ENCODE measurements at regions not wholly inside any gene's neighbourhood (a gene's known extent, or its start where the extent isn't known, plus 50 kb on each side); places are given as distances from the start of the nearest gene placed in this dataset.

DNA sequence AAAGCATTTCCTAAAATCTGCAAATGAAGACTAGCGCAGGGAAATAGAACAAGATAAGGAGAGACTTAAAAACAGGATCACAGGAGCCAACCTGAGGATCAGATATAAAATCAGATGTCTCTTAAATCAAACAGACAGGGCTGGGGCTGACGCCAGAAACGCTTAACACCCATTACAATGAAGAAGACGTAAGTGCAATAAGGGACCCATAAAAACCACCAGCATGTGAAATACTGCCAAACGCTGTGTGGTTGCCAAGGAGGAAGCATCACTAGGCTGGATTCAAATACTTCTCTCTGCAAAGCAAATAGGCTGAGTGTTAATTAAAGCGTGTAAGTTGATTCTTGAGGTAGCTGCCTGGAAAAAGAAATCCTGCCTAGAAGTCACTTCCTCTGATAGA lies 74.4 kb upstream of the ATP10B start:
- H3K4me2 ChIP-seq (ENCODE audit: insufficient read depth, low read length): no peak overlapping the region
- H3K4me1 ChIP-seq (ENCODE audit: insufficient read depth, low read length): no peaks in the 10 kb centered on the region
- DNase-seq (ENCODE audit: insufficient read length, low spot score, missing footprints): no peak
- H3K4me3 ChIP-seq (ENCODE audit: insufficient read depth, low read length): no peak overlapping the region
- no peaks in the 10 kb centered on the region for H3K27me3 ChIP-seq (ENCODE audit: insufficient read depth, low read length)
- no peak overlapping the region for H2AFZ ChIP-seq (ENCODE audit: low read length)
- H3K9me3 ChIP-seq (ENCODE audit: low read depth, low read length): peaks cover 3% of the 10 kb centered on the region
- TF ChIP-seq, protein P1, sequence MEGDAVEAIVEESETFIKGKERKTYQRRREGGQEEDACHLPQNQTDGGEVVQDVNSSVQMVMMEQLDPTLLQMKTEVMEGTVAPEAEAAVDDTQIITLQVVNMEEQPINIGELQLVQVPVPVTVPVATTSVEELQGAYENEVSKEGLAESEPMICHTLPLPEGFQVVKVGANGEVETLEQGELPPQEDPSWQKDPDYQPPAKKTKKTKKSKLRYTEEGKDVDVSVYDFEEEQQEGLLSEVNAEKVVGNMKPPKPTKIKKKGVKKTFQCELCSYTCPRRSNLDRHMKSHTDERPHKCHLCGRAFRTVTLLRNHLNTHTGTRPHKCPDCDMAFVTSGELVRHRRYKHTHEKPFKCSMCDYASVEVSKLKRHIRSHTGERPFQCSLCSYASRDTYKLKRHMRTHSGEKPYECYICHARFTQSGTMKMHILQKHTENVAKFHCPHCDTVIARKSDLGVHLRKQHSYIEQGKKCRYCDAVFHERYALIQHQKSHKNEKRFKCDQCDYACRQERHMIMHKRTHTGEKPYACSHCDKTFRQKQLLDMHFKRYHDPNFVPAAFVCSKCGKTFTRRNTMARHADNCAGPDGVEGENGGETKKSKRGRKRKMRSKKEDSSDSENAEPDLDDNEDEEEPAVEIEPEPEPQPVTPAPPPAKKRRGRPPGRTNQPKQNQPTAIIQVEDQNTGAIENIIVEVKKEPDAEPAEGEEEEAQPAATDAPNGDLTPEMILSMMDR (IDR thresholded peaks at IDR 0.05; ENCODE audit: extremely low read depth, low read depth, low read length): no peak
- no peaks in the 10 kb centered on the region for H3K36me3 ChIP-seq (ENCODE audit: insufficient read depth, low read length)
- no peak overlapping the region for H3K27ac ChIP-seq (ENCODE audit: low read depth, low read length)
- no peaks in the 10 kb centered on the region for H3K79me2 ChIP-seq (ENCODE audit: insufficient read depth, low read length)
- H4K20me1 ChIP-seq (ENCODE audit: insufficient read depth, low read length): no peaks in the 10 kb centered on the region

DNA sequence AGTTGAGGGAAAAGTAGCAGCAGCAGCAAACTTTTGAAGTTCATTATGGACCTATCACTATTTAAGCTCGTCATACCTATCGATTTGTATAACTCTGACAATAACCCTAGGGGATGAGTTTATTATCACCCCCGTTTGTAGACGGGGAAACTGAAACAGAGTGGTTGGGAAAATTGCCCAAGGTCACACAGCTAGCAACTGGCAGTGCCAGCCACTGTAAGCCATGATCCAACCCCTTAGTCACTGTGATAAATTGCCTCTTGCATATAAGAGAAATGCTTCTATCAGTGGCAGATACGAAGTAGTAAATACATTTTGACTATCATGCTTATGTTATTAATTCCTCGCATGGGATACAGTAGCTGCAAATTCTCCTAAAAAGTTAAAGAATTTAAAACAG lies 73.3 kb upstream of the ATP10B start:
- no peak overlapping the region for H2AFZ ChIP-seq (ENCODE audit: low read length)
- TF ChIP-seq, protein P1 (IDR thresholded peaks at IDR 0.05; ENCODE audit: extremely low read depth, low read depth, low read length): no peak
- H3K27ac ChIP-seq (ENCODE audit: low read depth, low read length): no peak overlapping the region
- no peaks in the 10 kb centered on the region for H4K20me1 ChIP-seq (ENCODE audit: insufficient read depth, low read length)
- no peak overlapping the region for H3K4me3 ChIP-seq (ENCODE audit: insufficient read depth, low read length)
- no peak for DNase-seq (ENCODE audit: insufficient read length, low spot score, missing footprints)
- no peaks in the 10 kb centered on the region for H3K79me2 ChIP-seq (ENCODE audit: insufficient read depth, low read length)
- no peaks in the 10 kb centered on the region for H3K36me3 ChIP-seq (ENCODE audit: insufficient read depth, low read length)
- H3K27me3 ChIP-seq (ENCODE audit: insufficient read depth, low read length): no peaks in the 10 kb centered on the region
- no peaks in the 10 kb centered on the region for H3K4me1 ChIP-seq (ENCODE audit: insufficient read depth, low read length)
- no peak overlapping the region for H3K4me2 ChIP-seq (ENCODE audit: insufficient read depth, low read length)
- peaks cover 3% of the 10 kb centered on the region for H3K9me3 ChIP-seq (ENCODE audit: low read depth, low read length)

DNA sequence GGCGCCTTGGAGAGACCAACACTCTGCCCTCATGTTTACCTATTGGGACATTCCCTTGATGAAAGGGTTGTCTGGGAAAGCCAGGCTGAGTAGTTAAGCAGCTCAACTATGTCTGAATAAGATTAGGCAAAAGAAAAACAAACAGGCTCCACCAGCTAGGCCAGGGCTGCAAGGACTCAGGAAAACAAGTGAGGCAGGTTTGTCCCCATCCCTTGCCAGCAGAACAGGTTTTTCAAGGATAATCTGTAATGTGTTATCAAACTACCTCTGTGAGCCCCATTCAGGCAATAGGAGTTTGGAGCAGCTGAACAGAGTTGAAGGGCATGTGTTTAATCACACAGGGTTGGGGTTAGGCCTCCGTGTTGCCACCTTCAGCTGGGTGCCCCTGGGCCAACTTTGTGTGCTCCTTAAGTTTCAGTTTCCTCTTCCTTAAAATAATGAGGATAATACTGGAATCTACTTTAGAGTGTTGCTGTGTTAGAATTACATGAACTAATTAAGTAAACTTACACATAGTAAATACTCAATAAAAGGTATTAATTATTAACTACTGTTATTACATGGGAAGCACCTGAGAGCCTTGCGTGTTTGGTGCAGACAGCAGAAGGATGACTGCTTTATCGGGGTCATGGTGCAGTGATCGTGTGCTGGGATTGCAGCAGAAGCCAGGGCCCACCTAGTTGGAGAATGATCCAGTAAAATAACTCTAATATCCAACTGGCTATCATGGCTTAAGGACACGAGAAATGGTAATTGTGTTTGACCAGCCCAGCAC lies 72.1 kb upstream of the ATP10B start:
- no peaks in the 10 kb centered on the region for H3K27me3 ChIP-seq (ENCODE audit: insufficient read depth, low read length)
- peaks cover 3% of the 10 kb centered on the region for H3K9me3 ChIP-seq (ENCODE audit: low read depth, low read length)
- H2AFZ ChIP-seq (ENCODE audit: low read length): no peak overlapping the region
- no peaks in the 10 kb centered on the region for H3K4me1 ChIP-seq (ENCODE audit: insufficient read depth, low read length)
- no peaks in the 10 kb centered on the region for H3K79me2 ChIP-seq (ENCODE audit: insufficient read depth, low read length)
- TF ChIP-seq, protein P1 (IDR thresholded peaks at IDR 0.05; ENCODE audit: extremely low read depth, low read depth, low read length): no peak
- no peak overlapping the region for H3K4me2 ChIP-seq (ENCODE audit: insufficient read depth, low read length)
- H4K20me1 ChIP-seq (ENCODE audit: insufficient read depth, low read length): no peaks in the 10 kb centered on the region
- DNase-seq (ENCODE audit: insufficient read length, low spot score, missing footprints): no peak
- no peak overlapping the region for H3K27ac ChIP-seq (ENCODE audit: low read depth, low read length)
- no peak overlapping the region for H3K4me3 ChIP-seq (ENCODE audit: insufficient read depth, low read length)
- no peaks in the 10 kb centered on the region for H3K36me3 ChIP-seq (ENCODE audit: insufficient read depth, low read length)

DNA sequence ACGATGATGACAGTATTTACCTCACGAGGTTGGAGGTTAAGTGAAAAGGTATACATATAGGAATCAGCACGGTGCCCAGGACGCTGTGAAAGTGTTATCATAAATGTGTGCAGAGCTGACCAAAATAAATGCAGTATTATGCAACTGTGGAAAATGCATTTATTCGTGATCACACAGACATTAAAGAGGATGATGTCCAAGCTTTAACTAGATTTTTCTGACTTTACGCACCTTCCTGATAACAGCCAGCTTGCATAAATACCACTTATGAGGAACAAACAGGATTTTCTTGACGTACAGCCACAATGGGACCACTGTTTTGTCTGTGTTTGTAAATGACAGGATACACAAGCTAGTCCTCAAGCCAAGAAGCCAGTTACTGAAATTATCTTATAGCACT lies 71.4 kb upstream of the ATP10B start:
- H4K20me1 ChIP-seq (ENCODE audit: insufficient read depth, low read length): no peaks in the 10 kb centered on the region
- no peak overlapping the region for H2AFZ ChIP-seq (ENCODE audit: low read length)
- TF ChIP-seq, protein P1 (IDR thresholded peaks at IDR 0.05; ENCODE audit: extremely low read depth, low read depth, low read length): no peak
- no peaks in the 10 kb centered on the region for H3K79me2 ChIP-seq (ENCODE audit: insufficient read depth, low read length)
- H3K4me2 ChIP-seq (ENCODE audit: insufficient read depth, low read length): no peak overlapping the region
- H3K27me3 ChIP-seq (ENCODE audit: insufficient read depth, low read length): no peaks in the 10 kb centered on the region
- no peaks in the 10 kb centered on the region for H3K4me1 ChIP-seq (ENCODE audit: insufficient read depth, low read length)
- no peak for DNase-seq (ENCODE audit: insufficient read length, low spot score, missing footprints)
- H3K9me3 ChIP-seq (ENCODE audit: low read depth, low read length): peaks cover 3% of the 10 kb centered on the region
- no peak overlapping the region for H3K27ac ChIP-seq (ENCODE audit: low read depth, low read length)
- no peaks in the 10 kb centered on the region for H3K36me3 ChIP-seq (ENCODE audit: insufficient read depth, low read length)
- H3K4me3 ChIP-seq (ENCODE audit: insufficient read depth, low read length): no peak overlapping the region

All from osteoblast (primary cell).